GM19238 (cell line): ENCODE measurements at regions not wholly inside any gene's neighbourhood (a gene's known extent, or its start where the extent isn't known, plus 50 kb on each side); places are given as distances from the start of the nearest gene placed in this dataset.
"Not testable (repeated sequence)": the region's sequence is repeated elsewhere in the genome, so short reads cannot be mapped to it uniquely, and the experiment has no call there.

Source experiments
- DNase-seq: peaks from one replicate; pipeline ENCODE4 v3.0.0; 2011; ENCODE audit warnings: low spot score; ENCODE audit not compliant: insufficient read length

GRCh38 chr2:192524642-192525251, 330.0 kb upstream of the TMEFF2 start:
- DNase-seq: not testable (repeated sequence)

DNA sequence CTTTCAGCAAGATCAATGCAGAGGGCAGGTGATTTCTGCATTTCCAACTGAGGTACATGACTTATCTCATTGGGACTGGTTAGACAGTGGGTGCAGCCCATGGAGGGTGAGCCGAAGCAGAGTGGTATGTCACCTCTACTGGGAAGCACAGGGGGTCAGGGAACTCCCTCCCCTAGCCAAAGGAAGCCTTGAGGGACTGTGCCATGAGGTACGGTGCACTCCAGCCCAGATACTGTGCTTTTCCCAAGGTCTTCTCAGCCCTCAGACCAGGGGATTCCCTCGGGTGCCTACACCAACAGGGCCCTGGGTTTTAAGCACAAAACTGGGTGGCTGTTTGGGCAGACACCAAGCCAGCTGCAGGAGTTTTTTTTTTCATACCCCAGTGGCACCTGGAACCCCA, 329.5 kb upstream of the TMEFF2 start:
- not testable (repeated sequence) for DNase-seq

DNA sequence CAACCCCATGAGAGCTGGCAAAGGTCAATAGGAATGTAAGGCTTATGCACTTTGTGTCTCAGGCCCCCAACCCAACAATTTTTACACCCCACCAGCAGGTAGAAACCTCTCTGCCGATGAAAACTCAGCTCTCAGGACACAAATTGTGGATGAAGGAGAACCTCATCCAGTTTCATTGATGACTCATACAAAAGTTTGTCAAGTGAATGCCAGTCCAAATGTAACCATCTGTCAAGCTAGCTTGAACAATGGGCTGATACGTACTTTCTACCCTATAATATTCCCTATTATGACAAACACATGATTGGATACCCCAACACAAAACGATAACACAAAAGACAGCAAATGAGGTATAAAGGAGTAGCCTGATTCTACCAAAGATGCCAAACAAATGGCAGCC, 321.2 kb upstream of the TMEFF2 start:
- DNase-seq: no peak

GRCh38 chr2:192513575-192513974, 318.8 kb upstream of the TMEFF2 start:
- no peak for DNase-seq

DNA sequence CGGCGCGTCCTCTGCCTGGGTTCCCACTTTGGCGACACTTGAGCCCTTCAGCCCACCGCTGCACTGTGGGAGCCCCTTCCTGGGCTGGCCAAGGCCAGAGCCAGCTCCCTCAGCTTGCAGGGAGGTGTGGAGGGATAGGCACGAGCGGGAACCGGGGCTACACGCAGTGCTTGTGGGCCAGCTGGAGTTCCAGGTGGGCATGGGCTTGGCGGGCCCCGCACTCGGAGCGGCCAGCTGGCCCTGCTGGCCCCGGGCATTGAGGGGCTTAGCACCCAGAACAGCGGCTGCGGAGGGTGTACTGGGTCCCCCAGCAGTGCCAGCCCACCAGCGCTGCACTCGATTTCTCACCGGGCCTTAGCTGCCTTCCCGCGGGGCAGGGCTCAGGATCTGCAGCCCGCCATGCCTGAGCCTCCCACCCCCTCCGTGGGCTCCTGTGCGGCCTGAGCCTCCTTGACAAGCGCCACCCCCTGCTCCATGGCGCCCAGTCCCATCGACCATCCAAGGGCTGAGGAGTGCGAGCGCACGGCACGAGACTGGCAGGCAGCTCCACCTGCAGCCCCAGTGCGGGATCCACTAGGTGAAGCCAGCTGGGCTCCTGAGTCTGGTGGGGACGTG, 313.2 kb upstream of the TMEFF2 start:
- not testable (repeated sequence) for DNase-seq

GRCh38 chr2:192500550-192501200, 305.9 kb upstream of the TMEFF2 start:
- no peak for DNase-seq

DNA sequence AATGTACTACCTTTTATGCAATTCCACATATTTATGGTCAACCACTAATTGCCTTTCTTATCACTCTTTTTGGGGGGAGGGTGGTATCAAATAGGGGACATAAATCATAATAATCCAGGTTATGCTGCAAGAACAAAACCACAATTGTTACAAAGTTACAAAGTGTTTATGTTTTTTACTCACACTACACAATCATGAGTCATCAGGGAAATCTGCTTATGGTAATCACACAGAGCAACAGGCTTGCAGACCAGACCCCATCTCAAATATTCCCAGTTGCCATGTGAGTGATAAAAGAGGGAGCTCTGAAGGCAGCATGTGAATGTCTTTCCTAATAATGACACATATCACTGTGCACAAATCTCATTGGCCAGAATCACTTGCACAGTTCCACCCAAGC, 304.7 kb upstream of the TMEFF2 start:
- no peak for DNase-seq

DNA sequence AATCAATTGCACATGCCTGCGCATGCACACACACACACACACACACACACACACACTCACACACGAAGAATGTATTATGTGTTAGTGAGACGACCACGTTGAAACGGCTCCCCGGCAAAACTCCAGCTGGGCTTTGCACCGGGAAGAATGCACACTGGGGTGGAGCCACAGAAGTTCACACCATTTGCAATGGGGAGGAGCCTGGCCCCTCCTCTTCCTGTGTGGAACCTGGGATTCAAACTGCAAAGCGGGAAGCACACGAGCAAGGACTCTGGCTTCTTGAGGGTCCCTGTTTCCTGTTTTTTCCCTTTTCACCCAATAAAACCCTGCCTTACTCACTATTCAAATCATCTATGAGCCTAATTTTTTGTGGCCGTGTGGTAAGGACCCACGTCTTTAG, 304.0 kb upstream of the TMEFF2 start:
- DNase-seq: no peak

GRCh38 chr2:192488158-192488557, 293.4 kb upstream of the TMEFF2 start:
- DNase-seq: not testable (repeated sequence)

DNA sequence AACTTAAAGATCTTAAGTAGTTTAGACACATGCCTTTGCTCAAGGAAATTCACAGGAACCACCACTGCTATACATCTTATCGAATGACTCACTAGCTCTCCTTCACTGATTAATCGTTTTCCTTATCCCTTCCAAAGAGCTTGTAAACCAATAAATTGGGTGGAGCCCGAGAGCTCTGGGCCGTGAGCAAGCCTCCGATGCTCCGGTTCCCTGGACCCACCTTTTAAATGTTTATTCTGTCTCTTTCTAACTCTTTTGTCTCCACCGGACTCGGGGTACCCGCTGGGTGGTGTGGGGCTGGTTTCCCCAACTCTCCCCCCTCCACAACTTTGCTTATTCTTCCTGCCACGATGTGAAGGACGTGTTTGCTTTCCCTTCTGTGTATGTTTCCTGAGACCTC, 292.9 kb upstream of the TMEFF2 start:
- DNase-seq: no peak

DNA sequence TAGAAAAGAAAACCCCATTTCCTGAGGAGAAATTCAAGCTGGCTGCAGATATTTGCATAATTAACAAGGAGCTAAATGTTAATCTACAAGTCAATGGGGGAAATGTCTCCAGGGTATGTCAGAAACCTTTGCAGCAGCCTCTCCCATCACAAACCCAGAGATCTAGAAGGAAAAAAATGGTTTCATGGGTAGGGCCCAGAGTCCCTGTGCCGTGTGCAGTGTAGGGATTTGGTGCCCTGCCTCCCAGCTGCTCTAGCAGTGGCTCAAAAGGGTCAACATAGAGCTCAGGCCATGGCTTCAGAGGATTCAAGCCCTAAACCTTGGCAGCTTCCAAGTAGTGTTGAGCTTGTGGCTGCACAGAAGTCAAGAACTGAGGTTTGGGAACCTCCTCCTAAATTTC, 290.2 kb upstream of the TMEFF2 start:
- no peak for DNase-seq

GRCh38 chr2:192480984-192481383, 286.3 kb upstream of the TMEFF2 start:
- DNase-seq: no peak

- DNase-seq: no peak
Observed at GRCh38 chr2:192473331-192473730, 278.6 kb upstream of the TMEFF2 start.

DNA sequence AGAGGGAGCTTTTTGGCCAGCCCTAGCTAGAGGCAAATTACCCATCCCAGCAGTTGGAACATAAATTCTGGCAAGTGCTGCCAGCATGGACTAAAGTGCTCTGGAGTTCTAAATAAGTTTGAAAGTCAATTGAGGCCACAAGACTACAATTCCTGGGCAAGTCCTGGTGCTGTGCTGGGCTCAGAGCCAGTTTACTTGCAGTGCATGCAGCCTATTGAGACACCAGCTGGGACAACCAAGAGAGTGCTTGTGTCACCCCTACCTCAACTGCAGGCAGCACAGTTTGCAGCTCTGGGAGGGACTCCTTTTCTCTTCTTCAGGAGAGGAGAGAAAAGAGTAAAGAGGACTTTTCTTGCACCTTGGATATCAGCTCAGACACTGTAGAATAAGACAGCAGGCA, 277.2 kb upstream of the TMEFF2 start:
- no peak for DNase-seq

- no peak for DNase-seq
Observed at GRCh38 chr2:192469612-192470011, 274.9 kb upstream of the TMEFF2 start.

DNA sequence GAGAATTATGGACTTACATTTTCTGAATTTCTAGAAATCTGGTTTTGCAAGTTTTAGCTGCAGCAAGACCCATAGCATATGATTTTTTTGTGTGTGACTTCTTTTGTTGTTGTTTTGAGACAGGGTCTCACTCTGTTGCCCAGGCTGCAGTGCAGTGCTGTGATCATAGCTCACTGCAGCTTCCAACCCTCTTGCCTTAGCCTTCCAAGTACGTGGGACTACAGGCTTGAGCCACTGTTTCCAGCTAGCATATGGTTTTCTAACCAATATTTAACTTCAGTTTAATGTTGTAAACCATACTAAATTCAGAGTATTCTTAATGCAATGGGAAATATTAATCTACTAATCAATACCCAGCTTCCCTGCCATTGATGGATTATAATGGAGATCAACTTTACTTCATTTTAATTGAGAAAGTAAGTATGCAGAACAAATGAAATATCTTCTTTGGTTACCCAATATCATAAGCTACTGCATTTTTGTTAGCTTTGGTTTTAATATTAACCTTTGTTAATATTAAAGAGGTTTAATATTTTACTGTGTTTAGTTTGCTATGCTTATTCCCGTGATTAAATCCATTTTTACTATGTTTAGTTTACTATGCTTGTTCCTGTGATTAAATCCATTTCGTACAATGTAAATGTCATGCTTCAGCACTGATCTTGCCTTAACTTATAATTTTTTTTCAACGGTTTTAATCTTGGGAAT, 273.4 kb upstream of the TMEFF2 start:
- no peak for DNase-seq

DNA sequence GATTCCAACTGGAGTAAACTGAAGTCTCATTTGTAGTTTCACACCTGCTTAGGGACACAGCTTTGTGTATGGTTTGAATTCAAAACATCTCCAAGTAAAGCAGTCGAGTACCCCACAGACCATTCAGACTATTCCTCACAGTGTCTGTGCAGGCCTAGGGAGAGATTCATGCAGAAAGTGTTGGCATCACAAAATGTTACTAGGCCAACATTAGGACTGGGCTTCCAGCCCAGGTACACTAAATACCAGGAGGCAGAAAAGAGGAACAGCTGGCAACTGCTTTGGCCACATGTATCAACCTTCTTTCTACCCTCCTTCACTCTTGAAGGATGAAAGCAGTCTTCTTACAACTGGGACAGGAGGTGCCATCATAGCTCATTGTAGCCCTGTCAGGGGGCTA, 270.4 kb upstream of the TMEFF2 start:
- DNase-seq: no peak

DNA sequence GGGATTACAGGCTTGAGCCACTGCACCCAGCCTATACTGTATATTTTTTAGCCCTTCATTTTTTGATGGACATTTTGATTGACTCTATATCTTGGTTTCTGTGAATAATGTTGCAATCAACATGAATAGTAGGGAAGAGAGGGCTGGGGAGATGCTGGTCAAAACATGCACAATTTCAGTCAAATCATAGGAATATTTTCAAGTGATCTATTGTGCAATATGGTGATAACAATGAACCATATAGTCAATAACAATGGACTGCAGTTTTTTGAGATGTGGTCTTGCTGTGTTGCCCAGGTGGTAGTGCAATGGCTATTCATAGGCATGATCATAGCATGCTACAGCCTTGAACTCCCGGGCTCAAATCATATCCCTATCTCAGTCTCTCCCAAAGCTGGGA, 264.7 kb upstream of the TMEFF2 start:
- no peak for DNase-seq

DNA sequence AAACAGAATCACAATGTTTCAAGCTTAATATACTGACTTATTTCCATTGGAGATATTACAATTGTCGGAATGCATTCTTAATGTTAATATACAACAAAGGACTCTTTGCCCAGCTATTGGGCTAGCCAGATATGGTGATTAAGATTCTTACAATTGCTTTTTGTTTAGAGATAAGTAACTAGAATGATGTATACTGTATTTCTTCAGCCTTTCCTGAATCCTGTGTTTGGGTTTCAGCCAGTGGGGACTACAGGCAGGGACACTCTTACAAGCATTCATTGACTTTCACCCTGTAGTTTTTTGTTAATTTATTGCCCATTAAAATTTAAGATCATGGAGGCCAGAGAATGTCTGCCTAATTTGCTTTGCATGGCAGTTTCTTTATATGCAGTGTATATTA, 254.1 kb upstream of the TMEFF2 start:
- DNase-seq: no peak

- DNase-seq: no peak
Observed at GRCh38 chr2:192444286-192444838, 249.6 kb upstream of the TMEFF2 start.

DNA sequence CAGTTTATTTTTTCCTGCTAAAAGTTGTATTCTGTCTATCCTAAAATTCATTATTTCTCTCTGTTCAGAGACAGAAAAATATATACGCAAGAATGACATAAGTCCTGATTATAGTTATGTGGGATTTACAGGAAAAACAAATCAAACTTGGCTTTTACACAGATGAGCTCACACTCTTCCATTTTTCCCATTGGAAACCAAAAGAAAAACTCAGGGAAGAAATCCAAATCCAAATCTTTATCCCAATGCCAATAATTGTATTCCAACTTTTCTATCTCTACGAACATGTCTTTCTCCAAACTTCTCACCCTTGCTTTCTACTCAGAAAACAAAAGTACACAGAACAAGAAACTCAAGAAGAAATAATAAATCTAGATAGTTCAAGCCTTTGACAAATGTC, 249.1 kb upstream of the TMEFF2 start:
- no peak for DNase-seq

GRCh38 chr2:192438239-192438638, 243.5 kb upstream of the TMEFF2 start:
- no peak for DNase-seq
